ENCODE measurements at regions not wholly inside any gene's neighbourhood (a gene's known extent, or its start where the extent isn't known, plus 50 kb on each side); places are given as distances from the start of the nearest gene placed in this dataset.

- H4K8ac ChIP-seq (ENCODE audit: low read depth in 2 of 2, low read length in 2 of 2): no peak overlapping the region
- H3K14ac ChIP-seq (replicated peaks; ENCODE audit: low read depth, low read length): no peak overlapping the region
- CTCF ChIA-PET: no interaction called here
- H4K20me1 ChIP-seq (ENCODE audit: insufficient read depth, low read length): no peaks in the 10 kb centered on the region
- ATAC-seq (ENCODE audit: low read depth): no peak
- no peak overlapping the region for H3K27ac ChIP-seq (ENCODE audit: insufficient read depth, low read length)
- no peak overlapping the region for H2AFZ ChIP-seq (replicated peaks; ENCODE audit: low read length, poor library complexity)
- no peak overlapping the region for H3K4me2 ChIP-seq (ENCODE audit: low read depth, low read length)
- no peak overlapping the region for H2BK5ac ChIP-seq (ENCODE audit: low read depth, low read length, poor library complexity, severe bottlenecking)
- no peak overlapping the region for H3K23ac ChIP-seq (ENCODE audit: low read depth, low read length)
- no peak overlapping the region for H3K9ac ChIP-seq (ENCODE audit: low read depth, low read length)
- H3K27me3 ChIP-seq (ENCODE audit: control insufficient read depth, insufficient read depth, low read length): peaks cover 8% of the 10 kb centered on the region
- in situ Hi-C loops (cut with MboI; ENCODE audit: low sequenced_read_pairs): no loop called here
- no peaks in the 10 kb centered on the region for H3K4me1 ChIP-seq (ENCODE audit: control insufficient read depth, insufficient read depth, low read length)
- H2BK15ac ChIP-seq (ENCODE audit: low read depth, low read length): no peak overlapping the region
- dilution Hi-C loops (cut with HindIII; ENCODE audit: low sequenced_read_pairs, unreplicated experiment): no loop called here
- H3K9me3 ChIP-seq (ENCODE audit: control insufficient read depth, insufficient read depth, low read length): no peaks in the 10 kb centered on the region
- H4K91ac ChIP-seq (ENCODE audit: insufficient read depth, low read depth, low read length): no peak overlapping the region
- DNase-seq: no peak
- no peak overlapping the region for H3K4me3 ChIP-seq (ENCODE audit: insufficient read depth, low read depth, low read length)
- no peak overlapping the region for H3K18ac ChIP-seq (ENCODE audit: low read depth, low read length)
- no peak overlapping the region for H2BK120ac ChIP-seq (ENCODE audit: low read depth, low read length)
- intact Hi-C loops (cut with micrococcal nuclease): no loop called here
- peaks cover 4% of the 10 kb centered on the region; the same call in 1 of the 2 replicates for H3K9me1 ChIP-seq (ENCODE audit: insufficient read depth, low read length)
- no peaks in the 10 kb centered on the region for H3K79me1 ChIP-seq (ENCODE audit: low read depth in 1 of 2, low read length in 2 of 2)
- H2AK9ac ChIP-seq (replicated peaks; ENCODE audit: low read depth, low read length, poor library complexity): no peak overlapping the region
- H2BK20ac ChIP-seq (ENCODE audit: low read depth, low read length): no peak overlapping the region
- POLR2A ChIA-PET (ENCODE audit: unreplicated experiment): no interaction called here
- no peak overlapping the region for H4K5ac ChIP-seq (ENCODE audit: low read depth, low read length)
- TF ChIP-seq POLR2A (IDR thresholded peaks at IDR 0.05; ENCODE audit: low read depth, low read length) (no peak), FOS (IDR thresholded peaks at IDR 0.05; ENCODE audit: low read depth, low read length) (no peak), CTCF (conservative IDR thresholded peaks at IDR 0.05; ENCODE audit: low read depth, low read length) (no peak), NFE2L2 (IDR thresholded peaks at IDR 0.05; ENCODE audit: low read depth, low read length) (no peak), RFX5 (IDR thresholded peaks at IDR 0.05; ENCODE audit: low read depth, low read length) (no peak), RAD21 (IDR thresholded peaks at IDR 0.05; ENCODE audit: low read length) (no peak), CHD1 (IDR thresholded peaks at IDR 0.05; ENCODE audit: low read depth, low read length) (no peak), RCOR1 (IDR thresholded peaks at IDR 0.05; ENCODE audit: insufficient replicate concordance, low read length) (no peak), ELK1 (IDR thresholded peaks at IDR 0.05; ENCODE audit: borderline replicate concordance, low read depth, low read length) (no peak), MAZ (IDR thresholded peaks at IDR 0.05; ENCODE audit: borderline replicate concordance, low read depth, low read length) (no peak), MXI1 (IDR thresholded peaks at IDR 0.05; ENCODE audit: borderline replicate concordance, low read depth, low read length) (no peak), SMC3 (IDR thresholded peaks at IDR 0.05; ENCODE audit: low read depth, low read length) (no peak), BHLHE40 (IDR thresholded peaks at IDR 0.05; ENCODE audit: low read depth, low read length) (no peak)
- H3K4ac ChIP-seq (ENCODE audit: low read depth, low read length): no peak overlapping the region
- H2AK5ac ChIP-seq (ENCODE audit: low read depth, low read length): no peak overlapping the region
- no peaks in the 10 kb centered on the region for H3K36me3 ChIP-seq (ENCODE audit: control insufficient read depth, insufficient read depth, low read length)
- BruUV-seq (replicated peaks): no TSS peak
- 100% methylated on average over 1 of the region's 4 CpGs; no CpG with 5 or more reads in 1 of the 2 experiments for WGBS, 2 experiments (ENCODE audit: extremely low coverage in 2 of 2, insufficient read length in 1 of 2)
- no peak overlapping the region for H3K56ac ChIP-seq (ENCODE audit: extremely low read depth, insufficient read depth, low read length)
Observed at GRCh38 chr2:23294238-23294637, 90.7 kb upstream of the KLHL29 start.

Measured in IMR-90 (cell line).